ENCODE measurements at regions not wholly inside any gene's neighbourhood (a gene's known extent, or its start where the extent isn't known, plus 50 kb on each side); places are given as distances from the start of the nearest gene placed in this dataset.
A peak's percentile ranks its signal among the peaks of the same experiment; 100 is the strongest.

GRCh38 chr4:128384091-128384520 is 96.5 kb upstream of the PGRMC2 start:
- Mint-ChIP-seq H3K36me3 (peaks cover under 1% of the 10 kb centered on the region), H3K27me3 (ENCODE audit: low read depth) (no peaks in the 10 kb centered on the region), H3K27ac (no peak overlapping the region), H3K4me3 (no peak overlapping the region), H3K9me3 (peaks cover under 1% of the 10 kb centered on the region; the same call in 1 of the 2 replicates), H3K4me1 (peaks cover 23% of the 10 kb centered on the region)
- POLR2A ChIA-PET: no interaction called here
- CTCF ChIA-PET: no interaction called here
- no peak for DNase-seq (ENCODE audit: low spot score)
- no peak for ATAC-seq
- TF ChIP-seq ETV6 (CRISPR knock-in tag; IDR thresholded peaks at IDR 0.05) (no peak), CDX4 (CRISPR knock-in tag; IDR thresholded peaks at IDR 0.05; ENCODE audit: borderline replicate concordance) (no peak), ARID4B (CRISPR knock-in tag; IDR thresholded peaks at IDR 0.05; ENCODE audit: borderline replicate concordance) (no peak), EMX1 (CRISPR knock-in tag; IDR thresholded peaks at IDR 0.05) (no peak), FOXK1 (CRISPR knock-in tag; IDR thresholded peaks at IDR 0.05) (no peak), NFE2L1 (CRISPR knock-in tag; IDR thresholded peaks at IDR 0.05) (no peak), CREM (CRISPR knock-in tag; IDR thresholded peaks at IDR 0.05) (no peak), SP1 (CRISPR knock-in tag; conservative IDR thresholded peaks at IDR 0.05) (no peak), JAZF1 (CRISPR knock-in tag; IDR thresholded peaks at IDR 0.05) (no peak), RELA (CRISPR knock-in tag; IDR thresholded peaks at IDR 0.05; ENCODE audit: borderline replicate concordance) (no peak)

GRCh38 chr4:128381748-128382559 is 94.3 kb upstream of the PGRMC2 start:
- TF ChIP-seq OVOL2 (CRISPR knock-in tag; IDR thresholded peaks at IDR 0.05; ENCODE audit: borderline replicate concordance) (no peak), STAT6 (CRISPR knock-in tag; conservative IDR thresholded peaks at IDR 0.05; ENCODE audit: low read depth) (no peak), JUN (CRISPR knock-in tag; IDR thresholded peaks at IDR 0.05) (no peak), MLX (CRISPR knock-in tag; IDR thresholded peaks at IDR 0.05) (no peak), GABPB1 (CRISPR knock-in tag; IDR thresholded peaks at IDR 0.05) (no peak), ETV6 (CRISPR knock-in tag; IDR thresholded peaks at IDR 0.05) (no peak), USF1 (CRISPR knock-in tag; IDR thresholded peaks at IDR 0.05) (no peak), USF2 (CRISPR knock-in tag; IDR thresholded peaks at IDR 0.05) (no peak), ERG (CRISPR knock-in tag; IDR thresholded peaks at IDR 0.05) (no peak), GRHL2 (CRISPR knock-in tag; IDR thresholded peaks at IDR 0.05; ENCODE audit: insufficient replicate concordance, severe bottlenecking) (no peak), ATF3 (CRISPR knock-in tag; conservative IDR thresholded peaks at IDR 0.05) (no peak)
- Mint-ChIP-seq H3K4me3 (no peak overlapping the region), H3K27me3 (ENCODE audit: low read depth) (no peaks in the 10 kb centered on the region; the same call in 1 of the 2 replicates), H3K4me1 (peaks cover 23% of the 10 kb centered on the region), H3K27ac (peak overlapping the region; percentile 19; the same call in 1 of the 2 replicates), H3K9me3 (peaks cover 20% of the 10 kb centered on the region), H3K36me3 (peaks cover 13% of the 10 kb centered on the region)
- ATAC-seq: no peak
- no peak for DNase-seq (ENCODE audit: low spot score)
- ChIA-PET POLR2A (no interaction called here), CTCF (interaction anchor here (1.1 kb wide), 1 partner anchor 147 kb away, joined by 3 read pairs; no protein-coding TSS in a partner anchor)
